ENCODE measurements at regions not wholly inside any gene's neighbourhood (a gene's known extent, or its start where the extent isn't known, plus 50 kb on each side); places are given as distances from the start of the nearest gene placed in this dataset. TPM values are rescaled to one million over a fixed set of nuclear protein-coding genes. Genes with fewer than 3 reads are reported as not detected.

Small RNAs in the stretch of these regions (small RNA-seq; reads per million reads assigned to genes)
- not detected for gene AC084373.1

Data from urinary bladder (tissue), 1 donor.